Transverse colon (tissue), 4 donors: ENCODE measurements at regions not wholly inside any gene's neighbourhood (a gene's known extent, or its start where the extent isn't known, plus 50 kb on each side); places are given as distances from the start of the nearest gene placed in this dataset.

Experiments used
- CTCF ChIP-seq, 5 experiments: fragments of 200-600 bp in 3 of 5; fragments of 450-650 bp in 2 of 5; sonication (generic) in 3 of 5; IDR thresholded peaks; 1 replicate in 2 of 5; 2 replicates in 3 of 5; pipeline ENCODE4 v1.5.1; 2016 to 2017; ENCODE audit warnings: antibody characterized with exemption in 5 of 5, inconsistent platforms in 3 of 5, mild to moderate bottlenecking in 2 of 5, moderate library complexity in 1 of 5
- POLR2A ChIP-seq: fragments of 450-650 bp; IDR thresholded peaks from one replicate; pipeline ENCODE4 v1.6.1; 2016; ENCODE audit warnings: antibody characterized with exemption, mild to moderate bottlenecking, moderate library complexity
- POLR2AphosphoS5 ChIP-seq, 3 donors: sonication (generic); formaldehyde crosslinking; IDR thresholded peaks; one replicate each; pipeline ENCODE4 v1.6.1; 2016; ENCODE audit warnings: antibody characterized with exemption in 3 of 3

GRCh38 chr3:20729185-20729584, 543.2 kb upstream of the SGO1 start:
- TF ChIP-seq POLR2A: no peak
- TF ChIP-seq CTCF (IDR thresholded peaks at IDR 0.05): no peak
- TF ChIP-seq POLR2AphosphoS5 (IDR thresholded peaks at IDR 0.05): no peak
